ENCODE measurements at regions not wholly inside any gene's neighbourhood (a gene's known extent, or its start where the extent isn't known, plus 50 kb on each side); places are given as distances from the start of the nearest gene placed in this dataset.

GRCh38 chr1:101407505-101408211 is 170.8 kb downstream of the S1PR1 start:
- Histone ChIP-seq H3K4me3 (ENCODE audit: low read depth, low read length, poor library complexity, severe bottlenecking) (no peak overlapping the region), H3K27me3 (replicated peaks; ENCODE audit: insufficient read depth, low read depth, low read length, poor library complexity) (no peaks in the 10 kb centered on the region), H3K4me1 (ENCODE audit: insufficient read depth, low read length, poor library complexity, severe bottlenecking) (no peaks in the 10 kb centered on the region), H3K36me3 (ENCODE audit: insufficient read depth, low read length, poor library complexity, severe bottlenecking) (no peaks in the 10 kb centered on the region), H3K27ac (ENCODE audit: low read depth, low read length, poor library complexity, severe bottlenecking) (no peak overlapping the region), H3K9me3 (ENCODE audit: low read depth, low read length, poor library complexity, severe bottlenecking) (no peaks in the 10 kb centered on the region)
- CTCF ChIA-PET: no interaction called here
- intact Hi-C loops (cut with micrococcal nuclease; ENCODE audit: unreplicated experiment): no loop called here
- BruUV-seq (replicated peaks): no TSS peak
- TF ChIP-seq CTCF (conservative IDR thresholded peaks at IDR 0.05; ENCODE audit: low read depth, low read length) (no peak), EZH2 (IDR thresholded peaks at IDR 0.05; ENCODE audit: borderline replicate concordance, low read depth, low read length, poor library complexity, severe bottlenecking) (no peak)
- no peak for DNase-seq (ENCODE audit: low spot score)
- POLR2A ChIA-PET (ENCODE audit: low non-redundant PET): no interaction called here

DNA sequence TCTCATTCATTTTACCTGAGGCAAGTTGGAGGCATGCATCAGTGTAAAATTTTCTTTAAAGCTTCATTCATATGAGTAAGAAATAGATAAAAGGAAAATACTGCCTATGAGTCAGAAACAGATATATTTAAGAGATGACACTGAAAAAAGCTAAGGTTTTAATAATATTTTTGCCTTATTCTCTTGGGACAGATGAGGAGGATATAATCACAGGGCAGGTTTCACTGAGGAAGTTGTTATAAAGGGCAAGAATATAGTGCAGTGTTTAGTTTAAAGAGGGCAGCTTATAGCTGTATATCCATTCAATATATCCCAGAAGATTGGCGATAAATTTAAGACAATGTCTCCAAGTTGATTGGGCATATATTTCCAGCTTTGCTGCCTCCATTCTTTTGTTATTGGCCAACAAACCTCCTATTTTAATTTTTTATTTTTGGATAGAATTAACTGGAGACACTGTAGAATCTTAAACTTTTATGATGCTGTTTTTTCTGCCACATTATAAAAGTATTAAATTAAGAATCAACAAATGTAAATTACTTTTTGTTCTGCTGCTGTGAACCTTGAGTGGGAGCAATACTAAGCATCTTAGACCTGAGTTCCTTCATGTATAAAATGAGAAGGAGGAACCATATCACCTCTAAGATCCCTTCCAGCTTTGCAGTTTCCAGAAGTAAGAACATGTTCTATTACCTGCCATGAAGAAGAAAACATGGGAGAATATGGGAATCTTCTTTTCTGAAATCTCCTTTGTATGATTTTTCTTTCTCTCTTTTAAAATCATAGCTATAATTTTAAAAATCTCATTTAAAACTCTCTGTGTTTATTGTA is 171.6 kb downstream of the S1PR1 start:
- TF ChIP-seq CTCF (conservative IDR thresholded peaks at IDR 0.05; ENCODE audit: low read depth, low read length) (no peak), EZH2 (IDR thresholded peaks at IDR 0.05; ENCODE audit: borderline replicate concordance, low read depth, low read length, poor library complexity, severe bottlenecking) (no peak)
- no peak overlapping the region for H3K27ac ChIP-seq (ENCODE audit: low read depth, low read length, poor library complexity, severe bottlenecking)
- DNase-seq (ENCODE audit: low spot score): no peak
- ChIA-PET CTCF (no interaction called here), POLR2A (ENCODE audit: low non-redundant PET) (no interaction called here)
- H3K4me1 ChIP-seq (ENCODE audit: insufficient read depth, low read length, poor library complexity, severe bottlenecking): no peaks in the 10 kb centered on the region
- H3K27me3 ChIP-seq (replicated peaks; ENCODE audit: insufficient read depth, low read depth, low read length, poor library complexity): no peaks in the 10 kb centered on the region
- H3K9me3 ChIP-seq (ENCODE audit: low read depth, low read length, poor library complexity, severe bottlenecking): no peaks in the 10 kb centered on the region
- no TSS peak for BruUV-seq (replicated peaks)
- H3K36me3 ChIP-seq (ENCODE audit: insufficient read depth, low read length, poor library complexity, severe bottlenecking): no peaks in the 10 kb centered on the region
- no peak overlapping the region for H3K4me3 ChIP-seq (ENCODE audit: low read depth, low read length, poor library complexity, severe bottlenecking)
- intact Hi-C loops (cut with micrococcal nuclease; ENCODE audit: unreplicated experiment): no loop called here

GRCh38 chr1:101409102-101409501 is 172.3 kb downstream of the S1PR1 start:
- H3K36me3 ChIP-seq (ENCODE audit: insufficient read depth, low read length, poor library complexity, severe bottlenecking): no peaks in the 10 kb centered on the region
- ChIA-PET POLR2A (ENCODE audit: low non-redundant PET) (no interaction called here), CTCF (no interaction called here)
- H3K27me3 ChIP-seq (replicated peaks; ENCODE audit: insufficient read depth, low read depth, low read length, poor library complexity): no peaks in the 10 kb centered on the region
- H3K9me3 ChIP-seq (ENCODE audit: low read depth, low read length, poor library complexity, severe bottlenecking): no peaks in the 10 kb centered on the region
- intact Hi-C loops (cut with micrococcal nuclease; ENCODE audit: unreplicated experiment): no loop called here
- no peaks in the 10 kb centered on the region for H3K4me1 ChIP-seq (ENCODE audit: insufficient read depth, low read length, poor library complexity, severe bottlenecking)
- no peak for DNase-seq (ENCODE audit: low spot score)
- TF ChIP-seq CTCF (conservative IDR thresholded peaks at IDR 0.05; ENCODE audit: low read depth, low read length) (no peak), EZH2 (IDR thresholded peaks at IDR 0.05; ENCODE audit: borderline replicate concordance, low read depth, low read length, poor library complexity, severe bottlenecking) (no peak)
- no TSS peak for BruUV-seq (replicated peaks)
- H3K27ac ChIP-seq (ENCODE audit: low read depth, low read length, poor library complexity, severe bottlenecking): no peak overlapping the region
- H3K4me3 ChIP-seq (ENCODE audit: low read depth, low read length, poor library complexity, severe bottlenecking): no peak overlapping the region
